ENCODE measurements at regions not wholly inside any gene's neighbourhood (a gene's known extent, or its start where the extent isn't known, plus 50 kb on each side); places are given as distances from the start of the nearest gene placed in this dataset.

DNA sequence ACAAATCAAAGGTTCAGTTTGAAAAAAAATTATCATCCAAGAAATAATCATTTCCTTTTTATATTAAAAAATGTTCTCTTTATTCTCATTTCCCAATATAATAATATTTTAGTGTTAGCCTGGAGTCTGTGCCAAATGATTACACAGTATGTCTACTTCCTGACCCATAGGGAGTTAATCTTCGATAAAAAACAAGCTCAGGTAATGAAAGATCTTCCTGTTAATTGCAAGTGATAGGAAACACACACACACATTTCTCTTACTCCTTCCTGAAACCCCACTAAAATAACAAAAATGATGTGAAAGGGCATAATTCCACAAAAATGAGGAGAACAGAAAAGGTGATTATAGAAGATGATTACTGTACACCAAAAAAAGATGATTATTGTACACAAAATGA, 123.5 kb upstream of the CXADR start:
- Histone ChIP-seq H3K9me3 (no peaks in the 10 kb centered on the region), H3K36me3 (ENCODE audit: low read depth) (no peaks in the 10 kb centered on the region), H3K4me3 (no peak overlapping the region), H3K4me1 (ENCODE audit: low read depth) (no peaks in the 10 kb centered on the region)
- ATAC-seq (no peak), DNase-seq (no peak)
- intact Hi-C loops (cut with DNase I, micrococcal nuclease), result loop anchor here in 1 of 2 donors (5.0 kb wide), 1 partner anchor 203 kb away; no protein-coding TSS in a partner anchor
- TF ChIP-seq, protein P1, sequence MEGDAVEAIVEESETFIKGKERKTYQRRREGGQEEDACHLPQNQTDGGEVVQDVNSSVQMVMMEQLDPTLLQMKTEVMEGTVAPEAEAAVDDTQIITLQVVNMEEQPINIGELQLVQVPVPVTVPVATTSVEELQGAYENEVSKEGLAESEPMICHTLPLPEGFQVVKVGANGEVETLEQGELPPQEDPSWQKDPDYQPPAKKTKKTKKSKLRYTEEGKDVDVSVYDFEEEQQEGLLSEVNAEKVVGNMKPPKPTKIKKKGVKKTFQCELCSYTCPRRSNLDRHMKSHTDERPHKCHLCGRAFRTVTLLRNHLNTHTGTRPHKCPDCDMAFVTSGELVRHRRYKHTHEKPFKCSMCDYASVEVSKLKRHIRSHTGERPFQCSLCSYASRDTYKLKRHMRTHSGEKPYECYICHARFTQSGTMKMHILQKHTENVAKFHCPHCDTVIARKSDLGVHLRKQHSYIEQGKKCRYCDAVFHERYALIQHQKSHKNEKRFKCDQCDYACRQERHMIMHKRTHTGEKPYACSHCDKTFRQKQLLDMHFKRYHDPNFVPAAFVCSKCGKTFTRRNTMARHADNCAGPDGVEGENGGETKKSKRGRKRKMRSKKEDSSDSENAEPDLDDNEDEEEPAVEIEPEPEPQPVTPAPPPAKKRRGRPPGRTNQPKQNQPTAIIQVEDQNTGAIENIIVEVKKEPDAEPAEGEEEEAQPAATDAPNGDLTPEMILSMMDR (IDR thresholded peaks at IDR 0.05), result no peak

DNA sequence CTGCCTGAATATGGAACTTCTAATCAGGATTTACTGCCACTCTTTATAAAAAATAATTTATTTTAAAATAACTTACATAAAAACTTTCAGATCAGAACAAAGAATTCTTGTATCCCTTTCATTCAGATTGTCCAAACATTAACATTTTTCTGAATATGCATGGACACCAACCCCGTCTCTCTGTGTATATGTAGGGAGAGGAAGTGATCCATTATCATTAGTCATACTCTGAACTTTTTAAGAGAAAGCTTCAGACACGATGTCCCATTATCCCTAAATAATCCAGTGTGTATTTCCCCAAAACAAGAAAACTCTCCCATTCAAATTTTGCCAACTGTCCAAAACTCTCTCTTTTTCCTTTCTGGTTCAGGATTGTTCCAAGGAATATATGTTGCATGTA, 122.3 kb upstream of the CXADR start:
- intact Hi-C loops (cut with DNase I, micrococcal nuclease), result loop anchor here in 1 of 2 donors (10.0 kb wide), 1 partner anchor 194 kb away; no protein-coding TSS in a partner anchor
- TF ChIP-seq, protein P1 (IDR thresholded peaks at IDR 0.05), result no peak
- DNase-seq (no peak), ATAC-seq (no peak)
- Histone ChIP-seq H3K9me3 (no peaks in the 10 kb centered on the region), H3K36me3 (ENCODE audit: low read depth) (no peaks in the 10 kb centered on the region), H3K4me3 (no peak overlapping the region), H3K4me1 (ENCODE audit: low read depth) (no peaks in the 10 kb centered on the region)

DNA sequence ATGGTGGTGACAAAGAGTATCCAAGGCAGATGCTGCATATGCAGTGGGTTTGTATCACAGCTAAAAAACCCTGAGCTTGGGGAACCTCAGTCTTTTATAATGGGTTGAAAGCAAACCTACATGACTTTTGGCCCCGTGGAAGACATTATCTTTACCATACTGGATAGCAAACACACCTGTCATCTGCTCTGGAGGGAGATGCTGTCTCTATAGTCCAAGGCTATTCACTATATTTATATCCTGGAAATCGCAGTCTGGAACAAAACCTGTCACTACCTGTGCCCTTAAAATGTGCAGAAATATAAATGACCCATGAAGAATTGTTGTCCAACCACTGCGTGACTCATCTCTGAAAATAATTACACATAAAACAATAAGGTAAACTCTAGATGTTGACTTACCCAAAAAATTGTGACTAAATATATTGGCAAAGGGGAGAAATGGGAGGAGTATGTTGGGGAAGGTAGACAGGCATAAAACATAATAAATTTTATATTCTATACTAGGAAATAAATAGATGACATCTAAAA, 121.0 kb upstream of the CXADR start:
- no peak for DNase-seq
- Histone ChIP-seq H3K4me3 (no peak overlapping the region), H3K4me1 (ENCODE audit: low read depth) (no peaks in the 10 kb centered on the region), H3K9me3 (no peaks in the 10 kb centered on the region), H3K36me3 (ENCODE audit: low read depth) (no peaks in the 10 kb centered on the region)
- intact Hi-C loops (cut with DNase I, micrococcal nuclease), result loop anchor here in 1 of 2 donors (10.0 kb wide), 1 partner anchor 193 kb away; no protein-coding TSS in a partner anchor
- TF ChIP-seq, protein P1 (IDR thresholded peaks at IDR 0.05), result no peak
- peak; percentile 55 for ATAC-seq

DNA sequence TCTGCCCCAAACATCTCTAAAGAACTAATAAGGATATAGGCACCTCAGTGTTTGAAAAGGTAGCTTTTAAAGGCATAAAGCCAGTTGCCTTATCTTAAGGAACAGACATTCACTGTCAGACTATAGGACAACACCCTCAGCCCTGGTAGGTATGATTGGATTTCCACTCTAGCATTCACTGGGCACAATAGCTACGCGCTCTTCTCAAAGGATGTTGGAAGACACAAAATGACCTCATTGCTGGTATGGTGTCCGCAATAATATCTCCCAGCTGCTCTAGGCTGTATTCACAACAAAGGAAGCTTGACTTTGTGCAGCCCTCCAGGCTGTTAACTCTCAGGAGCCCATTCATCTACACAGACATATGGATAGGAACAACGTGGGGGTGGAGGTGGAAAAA, 119.4 kb upstream of the CXADR start:
- TF ChIP-seq, protein P1 (IDR thresholded peaks at IDR 0.05), result no peak
- no peaks in the 10 kb centered on the region for H3K4me1 ChIP-seq (ENCODE audit: low read depth)
- no peaks in the 10 kb centered on the region for H3K36me3 ChIP-seq (ENCODE audit: low read depth)
- DNase-seq (no peak), ATAC-seq (no peak)
- no peaks in the 10 kb centered on the region for H3K9me3 ChIP-seq
- no peak overlapping the region for H3K4me3 ChIP-seq
- intact Hi-C loops (cut with DNase I, micrococcal nuclease), result loop anchor here in 1 of 2 donors (10.0 kb wide), 1 partner anchor 191 kb away; no protein-coding TSS in a partner anchor

DNA sequence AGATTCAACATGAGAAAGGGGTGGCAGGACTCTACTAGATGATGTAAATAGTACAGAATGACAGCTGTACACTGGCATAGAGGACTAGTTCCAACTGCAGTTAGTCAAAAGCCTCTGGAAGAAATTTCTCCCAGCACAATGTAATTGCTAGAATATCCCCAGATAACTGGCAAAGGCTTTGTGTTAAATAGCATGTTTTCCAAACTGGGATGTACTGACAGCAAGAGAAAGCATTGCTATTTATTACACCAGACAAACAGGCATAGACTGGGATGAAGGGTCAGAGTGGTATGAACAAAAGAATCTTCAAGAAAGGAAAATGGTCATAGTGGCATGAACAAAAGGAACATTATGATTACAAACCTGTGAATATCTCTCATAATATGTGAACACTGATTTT, 115.9 kb upstream of the CXADR start:
- intact Hi-C loops (cut with DNase I, micrococcal nuclease), result loop anchor here in 1 of 2 donors (10.0 kb wide), 1 partner anchor 188 kb away; no protein-coding TSS in a partner anchor
- Histone ChIP-seq H3K9me3 (no peaks in the 10 kb centered on the region), H3K36me3 (ENCODE audit: low read depth) (no peaks in the 10 kb centered on the region), H3K4me1 (ENCODE audit: low read depth) (no peaks in the 10 kb centered on the region), H3K4me3 (no peak overlapping the region)
- no peak for DNase-seq
- ATAC-seq, result no peak
- TF ChIP-seq, protein P1 (IDR thresholded peaks at IDR 0.05), result no peak

Data from mucosa of descending colon (tissue), 3 donors.